CD4-positive, alpha-beta T cell treated with Interleukin-4 for 4 hours (primary cell): ENCODE measurements at regions not wholly inside any gene's neighbourhood (a gene's known extent, or its start where the extent isn't known, plus 50 kb on each side); places are given as distances from the start of the nearest gene placed in this dataset.
"Not testable (repeated sequence)": the region's sequence is repeated elsewhere in the genome, so short reads cannot be mapped to it uniquely, and the experiment has no call there.

Source experiments
- DNase-seq: peaks from one replicate; pipeline ENCODE4 v3.0.0-alpha.2; 2020

DNA sequence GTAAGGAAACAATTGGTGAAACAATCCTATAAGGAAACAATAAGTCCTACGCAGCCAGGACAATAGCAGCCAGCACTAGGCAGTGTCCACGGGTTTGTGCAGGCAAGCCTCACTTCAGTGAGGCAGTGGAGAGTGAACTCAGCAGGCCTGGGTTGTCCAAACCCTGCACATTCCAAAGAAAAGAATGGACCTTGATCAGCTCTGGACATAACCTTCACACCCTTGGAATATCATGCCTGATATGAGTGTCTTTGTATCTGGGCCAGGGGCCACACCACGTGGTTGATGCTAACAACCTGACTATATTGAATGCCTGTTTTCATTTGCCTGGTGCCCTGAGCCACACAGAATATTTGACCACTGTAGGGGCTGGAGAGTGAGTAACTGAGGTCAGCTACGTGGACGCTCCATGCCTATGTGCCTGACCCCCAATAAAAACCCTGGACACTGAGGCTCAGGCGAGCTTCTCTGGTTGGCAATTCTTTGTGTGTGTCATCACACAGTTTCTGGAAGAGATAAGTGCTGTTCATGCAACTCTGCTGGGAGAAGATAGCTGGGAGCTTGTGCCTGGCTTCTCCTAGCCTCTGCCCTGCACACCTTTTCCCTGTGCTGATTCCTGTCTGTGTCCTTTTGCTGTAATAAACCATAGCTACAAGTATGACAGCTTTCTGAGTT, 81.4 kb upstream of the NCOR2 start:
- no peak for DNase-seq

GRCh38 chr12:124647316-124647715, 79.9 kb upstream of the NCOR2 start:
- no peak for DNase-seq

DNA sequence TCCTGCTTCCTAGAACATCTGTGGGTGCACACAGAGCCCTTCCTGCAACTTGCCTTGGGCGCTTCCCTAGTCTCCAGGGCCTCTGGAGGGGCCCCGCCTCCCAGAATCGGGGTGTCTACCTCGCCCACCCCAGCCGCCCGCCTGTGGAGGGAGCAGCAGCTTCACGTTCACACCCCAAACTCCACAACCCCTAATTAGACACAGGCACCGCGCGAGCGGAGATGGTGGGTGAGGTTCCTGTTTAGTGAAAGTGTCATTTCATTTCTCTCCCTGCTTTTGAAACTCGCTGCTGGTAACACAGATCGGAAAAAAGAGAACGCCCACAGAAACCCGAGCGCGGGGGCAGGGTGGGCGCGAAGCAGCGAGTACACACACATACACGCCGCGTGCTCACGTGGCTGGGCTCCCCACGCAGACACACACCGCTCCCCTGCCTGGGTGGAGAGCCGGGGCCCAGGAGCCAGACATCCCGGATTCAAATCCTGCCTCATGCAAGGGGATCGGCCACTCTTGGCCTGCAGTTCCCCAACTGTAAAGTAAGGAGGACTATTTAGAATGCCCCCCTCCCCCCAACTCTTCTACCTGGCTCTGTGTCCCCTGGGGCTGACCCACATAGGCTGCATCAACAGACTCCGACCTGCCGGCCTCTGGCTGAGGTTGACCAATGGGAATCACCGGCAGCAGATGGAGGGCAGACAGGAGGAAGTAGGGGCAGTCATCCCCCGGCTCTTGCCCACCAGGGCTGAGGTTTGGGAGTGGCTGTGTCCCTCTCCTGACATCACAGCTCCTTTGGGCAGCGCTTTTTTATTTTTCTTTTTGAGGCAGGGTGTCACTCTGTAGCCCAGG, 79.2 kb upstream of the NCOR2 start:
- DNase-seq, result peak; percentile 14

DNA sequence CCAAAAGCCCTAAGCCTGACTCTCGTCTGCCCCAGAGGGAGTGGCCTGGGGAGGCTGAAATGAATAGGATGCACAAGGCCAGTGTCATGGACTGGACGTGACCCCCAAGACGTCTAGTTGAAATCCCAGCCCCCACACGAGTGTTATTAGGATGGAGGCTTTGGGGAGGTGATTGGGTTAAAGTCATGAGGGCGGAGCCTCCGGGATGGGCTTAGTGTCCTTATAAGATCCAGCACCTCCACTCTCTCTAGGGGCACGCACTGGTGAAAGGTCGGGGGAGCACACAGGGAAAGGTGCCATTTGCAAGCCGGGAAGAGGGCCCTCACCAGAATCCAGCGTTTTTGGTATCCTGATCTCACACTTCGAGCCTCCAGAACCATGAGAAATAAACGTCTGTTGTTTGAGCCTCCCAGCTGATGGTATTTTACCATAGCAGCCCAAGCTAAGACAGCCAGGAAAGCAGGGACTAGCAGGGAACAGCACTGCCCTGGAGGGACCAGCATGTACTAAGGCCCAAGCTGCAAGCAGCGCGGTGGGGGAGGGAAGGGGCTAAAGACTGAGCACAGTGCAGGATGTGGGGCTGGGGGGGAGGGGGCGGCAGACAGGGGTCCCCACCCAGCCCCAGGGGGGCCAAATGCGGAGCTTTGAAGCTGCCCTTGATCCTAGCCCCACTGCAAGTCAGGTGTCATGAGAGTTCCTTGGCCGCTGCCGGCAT, 78.3 kb upstream of the NCOR2 start:
- DNase-seq, result no peak

- not testable (repeated sequence) for DNase-seq
Observed at GRCh38 chr12:124643768-124644167, 76.4 kb upstream of the NCOR2 start.

GRCh38 chr12:124642105-124642504, 74.7 kb upstream of the NCOR2 start:
- no peak for DNase-seq

DNA sequence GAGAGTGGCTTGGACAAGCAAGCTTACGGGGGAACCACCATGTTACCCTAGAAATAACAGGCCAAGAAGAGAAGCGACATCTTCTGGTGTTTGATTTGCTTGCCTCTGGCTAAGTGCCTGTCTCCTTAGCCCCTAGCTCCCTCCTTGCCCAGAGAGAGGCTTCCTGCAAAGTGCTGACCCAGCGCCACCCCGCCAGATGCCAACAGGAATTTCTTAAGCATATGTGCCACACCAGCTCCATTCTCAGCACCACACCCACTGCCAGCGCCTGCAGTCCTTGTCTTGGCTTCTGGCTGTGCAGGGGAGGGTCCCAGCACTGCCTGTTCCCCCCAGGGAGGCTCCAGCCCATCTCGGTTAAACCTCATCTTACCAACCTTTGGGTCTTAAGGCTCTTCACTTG, 74.2 kb upstream of the NCOR2 start:
- DNase-seq, result no peak

GRCh38 chr12:124640056-124640455, 72.6 kb upstream of the NCOR2 start:
- no peak for DNase-seq

- DNase-seq, result no peak
Observed at GRCh38 chr12:124639122-124639806, 71.9 kb upstream of the NCOR2 start.

- DNase-seq, result no peak
Observed at GRCh38 chr12:124637581-124637981, 70.2 kb upstream of the NCOR2 start.

GRCh38 chr12:124637163-124637562, 69.8 kb upstream of the NCOR2 start:
- DNase-seq, result no peak

DNA sequence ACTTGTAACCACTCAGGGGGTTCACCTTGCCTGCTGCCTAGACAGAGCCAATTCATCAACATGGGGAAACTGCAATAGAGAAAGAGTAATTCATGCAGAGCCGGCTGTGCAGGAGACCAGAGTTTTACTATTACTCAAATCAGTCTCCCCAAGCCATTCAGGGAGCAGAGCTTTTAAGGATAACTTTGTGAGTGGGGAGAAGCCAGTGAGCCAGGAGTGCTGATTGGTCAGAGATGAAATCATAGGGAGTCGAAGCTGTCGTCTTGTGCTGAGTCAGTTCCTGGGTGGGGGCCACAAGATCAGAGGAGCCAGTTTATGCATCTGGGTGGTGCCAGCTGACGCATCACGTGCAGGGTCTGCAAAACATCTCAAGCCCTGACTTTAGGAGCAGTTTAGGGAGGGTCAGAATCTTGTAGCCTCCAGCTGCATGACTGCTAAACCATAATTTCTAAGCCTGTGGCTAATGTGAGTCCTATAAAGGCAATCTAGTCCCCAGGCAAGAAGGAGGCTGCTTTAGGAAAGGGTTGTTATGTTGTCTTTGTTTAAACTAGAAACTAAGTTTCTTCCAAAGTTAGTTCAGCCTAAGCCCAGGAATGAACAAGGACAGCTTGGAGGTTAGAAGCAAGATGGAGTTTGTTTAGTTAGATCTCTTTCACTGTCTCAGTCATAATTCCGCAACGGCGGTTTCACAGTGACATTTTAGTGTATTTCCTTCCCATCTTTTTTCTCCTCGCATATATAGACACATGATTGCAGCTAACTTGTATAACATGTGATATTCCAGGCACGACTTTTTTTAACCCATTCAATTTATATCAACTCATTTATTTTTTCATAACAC, 68.9 kb upstream of the NCOR2 start:
- DNase-seq, result peak; percentile 77

DNA sequence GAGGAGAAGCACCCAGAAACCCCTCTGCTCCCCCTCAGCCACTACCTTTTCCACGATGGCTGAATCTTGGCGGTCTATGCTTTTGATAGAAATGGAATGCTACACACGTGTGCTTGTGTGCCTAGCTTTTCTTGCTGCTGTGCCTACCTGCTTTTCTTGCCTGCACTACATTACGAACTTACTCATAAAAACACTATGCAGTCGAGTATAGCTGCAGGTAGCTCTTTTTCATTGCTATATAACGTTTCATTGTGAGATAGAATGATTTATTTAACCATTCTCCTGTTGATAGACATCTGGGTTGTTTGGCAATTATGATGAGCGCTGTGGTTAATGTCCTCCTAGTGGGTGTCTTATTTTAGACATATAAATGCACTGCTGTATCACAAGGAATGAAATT, 67.9 kb upstream of the NCOR2 start:
- DNase-seq, result no peak

- no peak for DNase-seq
Observed at GRCh38 chr12:124633365-124634362, 66.3 kb upstream of the NCOR2 start.

DNA sequence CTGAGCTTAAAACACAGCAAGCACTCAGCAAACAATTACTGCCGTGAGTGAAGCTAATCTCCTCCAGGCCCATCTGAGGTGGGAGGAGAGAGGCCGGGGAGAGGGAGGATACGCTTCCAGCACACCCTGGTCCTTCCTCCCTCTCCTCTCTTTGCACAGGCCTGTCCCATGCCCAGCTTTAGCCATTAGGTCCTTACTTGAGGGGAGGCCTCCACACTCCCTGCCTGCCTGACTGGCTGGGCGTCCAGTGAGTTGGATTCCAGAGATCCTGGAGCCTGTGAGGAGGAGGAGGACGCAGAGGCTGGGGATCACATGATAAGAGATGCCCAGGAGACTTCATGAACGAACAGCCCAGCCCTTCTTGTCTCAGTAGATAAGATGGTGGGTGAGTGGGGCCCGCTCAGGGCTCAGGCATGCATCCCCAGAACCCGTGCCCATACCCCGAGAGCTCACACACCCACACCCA, 65.1 kb upstream of the NCOR2 start:
- no peak for DNase-seq

DNA sequence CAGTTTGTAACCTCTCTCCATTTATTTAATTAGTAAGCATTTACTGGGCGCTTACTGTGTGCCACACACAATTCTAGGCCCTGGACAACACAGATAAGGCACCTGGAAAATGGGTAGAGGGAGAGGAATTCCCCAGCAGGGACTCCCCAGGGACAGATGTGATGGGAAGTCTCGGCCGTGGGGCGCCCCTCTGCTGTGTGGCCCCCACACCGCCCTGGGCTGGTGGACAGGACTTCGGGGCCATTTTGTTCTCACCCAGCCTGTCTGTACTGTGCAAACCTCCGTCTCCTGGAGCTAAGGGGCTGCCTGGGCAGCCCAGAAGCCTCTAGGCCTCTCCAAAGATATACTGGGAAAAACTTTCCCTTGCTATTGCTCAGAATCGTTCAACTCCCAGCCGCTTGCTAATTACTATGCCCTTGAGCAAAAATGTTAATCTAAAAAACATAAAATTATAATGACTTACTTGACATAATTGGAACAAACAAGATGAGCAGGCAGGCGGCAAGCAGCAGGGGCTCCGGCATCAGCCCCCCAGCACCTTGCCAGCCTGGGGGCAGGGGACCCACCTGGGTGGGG, 64.4 kb upstream of the NCOR2 start:
- DNase-seq, result no peak

GRCh38 chr12:124630791-124631313, 63.4 kb upstream of the NCOR2 start:
- no peak for DNase-seq

DNA sequence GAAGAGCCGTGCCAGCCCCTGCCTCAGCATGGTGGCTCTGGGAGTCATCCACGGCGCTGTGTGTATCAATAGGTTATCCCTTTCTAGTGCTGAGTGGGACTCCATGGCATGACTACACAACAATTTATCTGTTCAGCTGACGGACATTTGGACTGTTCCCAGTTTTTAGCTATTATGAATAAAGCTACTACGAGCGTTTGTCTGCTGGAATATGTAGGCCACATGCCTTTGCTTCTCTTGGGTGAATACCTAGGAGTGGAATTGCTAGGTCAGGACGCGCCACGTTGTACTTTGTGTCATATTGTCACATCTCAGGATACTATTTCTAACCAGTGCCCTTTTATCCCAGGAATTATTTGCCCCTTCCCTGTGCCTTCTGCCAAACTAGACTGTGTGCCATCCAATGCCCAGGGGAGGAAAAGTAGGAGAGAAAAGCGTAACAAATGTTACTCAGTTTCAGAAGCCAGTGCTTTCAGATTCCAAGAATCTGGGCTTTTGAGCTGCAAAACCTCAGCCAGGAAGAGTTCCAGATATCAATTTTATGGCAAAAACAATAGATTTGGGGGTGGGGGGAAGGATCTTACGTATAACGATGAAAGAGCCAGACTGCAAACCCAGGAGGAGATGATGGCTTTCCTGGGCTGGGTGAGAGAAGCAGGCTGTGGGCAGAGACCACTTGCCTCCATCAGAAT, 62.5 kb upstream of the NCOR2 start:
- DNase-seq, result no peak

GRCh38 chr12:124629117-124629516, 61.7 kb upstream of the NCOR2 start:
- no peak for DNase-seq

GRCh38 chr12:124627956-124628355, 60.5 kb upstream of the NCOR2 start:
- no peak for DNase-seq
